Upper lobe of right lung (tissue), 1 donor: ENCODE measurements at regions not wholly inside any gene's neighbourhood (a gene's known extent, or its start where the extent isn't known, plus 50 kb on each side); places are given as distances from the start of the nearest gene placed in this dataset.

Experiments used
- ATAC-seq: fragments of 200-7000 bp; cut with Tn5 transposase; one replicate; pipeline ENCODE4 v1.9.1; 2020; ENCODE audit warnings: mild to moderate bottlenecking, moderate library complexity
- DNase-seq: peaks from one replicate; pipeline ENCODE4 v3.0.0-alpha.2; 2020
- H3K27ac ChIP-seq: fragments of 200-600 bp; one replicate; pipeline ENCODE4 v1.8.0; 2022
- H3K27me3 ChIP-seq: fragments of 200-600 bp; one replicate; pipeline ENCODE4 v1.8.0; 2022; ENCODE audit warnings: mild to moderate bottlenecking
- H3K36me3 ChIP-seq: fragments of 200-600 bp; one replicate; pipeline ENCODE4 v1.8.0; 2022
- H3K4me1 ChIP-seq: fragments of 200-600 bp; one replicate; pipeline ENCODE4 v1.8.0; 2022
- H3K4me3 ChIP-seq: fragments of 200-600 bp; one replicate; pipeline ENCODE4 v1.8.0; 2022; ENCODE audit warnings: mild to moderate bottlenecking
- H3K9me3 ChIP-seq: fragments of 200-600 bp; one replicate; pipeline ENCODE4 v1.8.0; 2022
- CTCF ChIP-seq: fragments of 200-600 bp; IDR thresholded peaks from one replicate; pipeline ENCODE4 v1.8.0; 2022; ENCODE audit warnings: antibody characterized with exemption
- intact Hi-C: fragments of 100-400 bp; cut with DNase I; formaldehyde crosslinking; loops from one replicate; pipeline ENCODE4 v1.11.0; 2022
- donor health status: DM: no; HTN: yes; CAD: no; lungs with severe emphysema.

- intact Hi-C loops: no loop called here
- Histone ChIP-seq H3K27ac (no peak overlapping the region), H3K36me3 (no peaks in the 10 kb centered on the region), H3K4me3 (no peak overlapping the region), H3K27me3 (no peaks in the 10 kb centered on the region), H3K9me3 (no peaks in the 10 kb centered on the region), H3K4me1 (no peaks in the 10 kb centered on the region)
- no peak for TF ChIP-seq CTCF
- DNase-seq: no peak
- ATAC-seq: no peak
These were observed 126.0 kb upstream of the PAQR3 start for GRCh38 chr4:79065262-79065661.

GRCh38 chr4:79064806-79065205, 125.6 kb upstream of the PAQR3 start:
- Histone ChIP-seq H3K27ac (no peak overlapping the region), H3K4me1 (no peaks in the 10 kb centered on the region), H3K27me3 (no peaks in the 10 kb centered on the region), H3K9me3 (no peaks in the 10 kb centered on the region), H3K4me3 (no peak overlapping the region), H3K36me3 (no peaks in the 10 kb centered on the region)
- DNase-seq (no peak), ATAC-seq (no peak)
- TF ChIP-seq CTCF: no peak
- intact Hi-C loops: no loop called here

- no peak overlapping the region for H3K4me3 ChIP-seq
- no peak for TF ChIP-seq CTCF
- no peak overlapping the region for H3K27ac ChIP-seq
- intact Hi-C loops: no loop called here
- H3K27me3 ChIP-seq: no peaks in the 10 kb centered on the region
- DNase-seq (no peak), ATAC-seq (no peak)
- no peaks in the 10 kb centered on the region for H3K36me3 ChIP-seq
- no peaks in the 10 kb centered on the region for H3K4me1 ChIP-seq
- H3K9me3 ChIP-seq: no peaks in the 10 kb centered on the region
These were observed 120.6 kb upstream of the PAQR3 start for GRCh38 chr4:79059631-79060399.

GRCh38 chr4:79057772-79058171, 118.5 kb upstream of the PAQR3 start:
- intact Hi-C loops: no loop called here
- ATAC-seq: no peak
- Histone ChIP-seq H3K4me3 (no peak overlapping the region), H3K27ac (no peak overlapping the region), H3K4me1 (no peaks in the 10 kb centered on the region), H3K36me3 (no peaks in the 10 kb centered on the region), H3K9me3 (no peaks in the 10 kb centered on the region), H3K27me3 (no peaks in the 10 kb centered on the region)
- TF ChIP-seq CTCF: no peak
- DNase-seq: no peak

GRCh38 chr4:79053754-79054153, 114.5 kb upstream of the PAQR3 start:
- no peak for ATAC-seq

More at GRCh38 chr4:79053754-79054153, 114.5 kb upstream of the PAQR3 start:
- Histone ChIP-seq H3K4me3 (no peak overlapping the region), H3K36me3 (no peaks in the 10 kb centered on the region), H3K9me3 (no peaks in the 10 kb centered on the region), H3K4me1 (no peaks in the 10 kb centered on the region), H3K27ac (no peak overlapping the region), H3K27me3 (no peaks in the 10 kb centered on the region)
- DNase-seq: no peak
- no peak for TF ChIP-seq CTCF
- intact Hi-C loops: no loop called here
